GM18505 (cell line): ENCODE measurements at regions not wholly inside any gene's neighbourhood (a gene's known extent, or its start where the extent isn't known, plus 50 kb on each side); places are given as distances from the start of the nearest gene placed in this dataset.
"Not testable (repeated sequence)": the region's sequence is repeated elsewhere in the genome, so short reads cannot be mapped to it uniquely, and the experiment has no call there.

ENCODE experiments used
- ATAC-seq: cut with Tn5 transposase; IDR thresholded peaks from one replicate; pipeline ENCODE4 v1.9.1; 2021; ENCODE audit not compliant: unreplicated experiment
- POLR2A ChIP-seq: IDR thresholded peaks from 4 replicates; pipeline ENCODE4 v1.6.1; 2011; ENCODE audit warnings: borderline replicate concordance; ENCODE audit not compliant: insufficient read depth, insufficient read length; ENCODE audit errors: extremely low read depth

GRCh38 chr10:52499281-52499680 lies 185.2 kb downstream of the DKK1 start:
- no peak for TF ChIP-seq POLR2A
- ATAC-seq = no peak

- no peak for ATAC-seq
- no peak for TF ChIP-seq POLR2A
Measured at GRCh38 chr10:52500476-52500875, 186.4 kb downstream of the DKK1 start.

- no peak for ATAC-seq
- TF ChIP-seq POLR2A = no peak
Measured at GRCh38 chr10:52502237-52502636, 188.2 kb downstream of the DKK1 start.

- ATAC-seq = not testable (repeated sequence)
Measured at GRCh38 chr10:52505341-52505740, 191.3 kb downstream of the DKK1 start.

- TF ChIP-seq POLR2A = no peak
- no peak for ATAC-seq
Measured at GRCh38 chr10:52514481-52514880, 200.4 kb downstream of the DKK1 start.

GRCh38 chr10:52517012-52517411 lies 202.9 kb downstream of the DKK1 start:
- no peak for TF ChIP-seq POLR2A
- no peak for ATAC-seq

GRCh38 chr10:52523696-52524095 lies 209.6 kb downstream of the DKK1 start:
- no peak for ATAC-seq
- no peak for TF ChIP-seq POLR2A

GRCh38 chr10:52525761-52526160 lies 211.7 kb downstream of the DKK1 start:
- ATAC-seq = no peak
- TF ChIP-seq POLR2A = no peak

GRCh38 chr10:52526251-52526823 lies 212.3 kb downstream of the DKK1 start:
- no peak for ATAC-seq
- TF ChIP-seq POLR2A = no peak

- no peak for TF ChIP-seq POLR2A
- ATAC-seq = no peak
Measured at GRCh38 chr10:52532650-52533290, 218.7 kb downstream of the DKK1 start.

GRCh38 chr10:52533986-52534385 lies 219.9 kb downstream of the DKK1 start:
- TF ChIP-seq POLR2A = no peak
- ATAC-seq = no peak

- no peak for ATAC-seq
- TF ChIP-seq POLR2A = no peak
Measured at GRCh38 chr10:52539463-52539862, 225.4 kb downstream of the DKK1 start.

- ATAC-seq = no peak
- no peak for TF ChIP-seq POLR2A
Measured at GRCh38 chr10:52540479-52540984, 226.5 kb downstream of the DKK1 start.

- TF ChIP-seq POLR2A = no peak
- no peak for ATAC-seq
Measured at GRCh38 chr10:52541006-52541473, 227.0 kb downstream of the DKK1 start.
